ENCODE measurements at regions not wholly inside any gene's neighbourhood (a gene's known extent, or its start where the extent isn't known, plus 50 kb on each side); places are given as distances from the start of the nearest gene placed in this dataset.

GRCh38 chr18:51649796-51650195 lies 452.3 kb upstream of the MEX3C start:
- TF ChIP-seq REST (IDR thresholded peaks at IDR 0.05; ENCODE audit: insufficient read depth in 1 of 2, low read depth in 2 of 2, low read length in 2 of 2): no peak
- TF ChIP-seq TAF1 (IDR thresholded peaks at IDR 0.05; ENCODE audit: borderline replicate concordance, insufficient read depth, low read length): no peak
- TF ChIP-seq FOXP2 (optimal IDR thresholded peaks at IDR 0.05; ENCODE audit: borderline replicate concordance, extremely low read depth, extremely low read length, insufficient read depth): no peak
- TF ChIP-seq POLR2AphosphoS5 (IDR thresholded peaks at IDR 0.05; ENCODE audit: low read depth, low read length): no peak
- TF ChIP-seq SIN3A (IDR thresholded peaks at IDR 0.05; ENCODE audit: borderline replicate concordance, insufficient read depth, low read length): no peak

GRCh38 chr18:51651761-51652160 lies 454.3 kb upstream of the MEX3C start:
- no peak for TF ChIP-seq TAF1 (IDR thresholded peaks at IDR 0.05; ENCODE audit: borderline replicate concordance, insufficient read depth, low read length)

- no peak for TF ChIP-seq REST (IDR thresholded peaks at IDR 0.05; ENCODE audit: insufficient read depth in 1 of 2, low read depth in 2 of 2, low read length in 2 of 2)
- no peak for TF ChIP-seq TAF1 (IDR thresholded peaks at IDR 0.05; ENCODE audit: borderline replicate concordance, insufficient read depth, low read length)
- no peak for TF ChIP-seq SIN3A (IDR thresholded peaks at IDR 0.05; ENCODE audit: borderline replicate concordance, insufficient read depth, low read length)
- TF ChIP-seq FOXP2 (optimal IDR thresholded peaks at IDR 0.05; ENCODE audit: borderline replicate concordance, extremely low read depth, extremely low read length, insufficient read depth): no peak
- no peak for TF ChIP-seq POLR2AphosphoS5 (IDR thresholded peaks at IDR 0.05; ENCODE audit: low read depth, low read length)
Measured at GRCh38 chr18:51653507-51654213, 456.2 kb upstream of the MEX3C start.

GRCh38 chr18:51654488-51655326 lies 457.2 kb upstream of the MEX3C start:
- TF ChIP-seq SIN3A (IDR thresholded peaks at IDR 0.05; ENCODE audit: borderline replicate concordance, insufficient read depth, low read length) (no peak), REST (IDR thresholded peaks at IDR 0.05; ENCODE audit: insufficient read depth in 1 of 2, low read depth in 2 of 2, low read length in 2 of 2) (no peak), FOXP2 (optimal IDR thresholded peaks at IDR 0.05; ENCODE audit: borderline replicate concordance, extremely low read depth, extremely low read length, insufficient read depth) (no peak), POLR2AphosphoS5 (IDR thresholded peaks at IDR 0.05; ENCODE audit: low read depth, low read length) (no peak), TAF1 (IDR thresholded peaks at IDR 0.05; ENCODE audit: borderline replicate concordance, insufficient read depth, low read length) (no peak)

- TF ChIP-seq REST (IDR thresholded peaks at IDR 0.05; ENCODE audit: insufficient read depth in 1 of 2, low read depth in 2 of 2, low read length in 2 of 2): no peak
- no peak for TF ChIP-seq SIN3A (IDR thresholded peaks at IDR 0.05; ENCODE audit: borderline replicate concordance, insufficient read depth, low read length)
- no peak for TF ChIP-seq POLR2AphosphoS5 (IDR thresholded peaks at IDR 0.05; ENCODE audit: low read depth, low read length)
- TF ChIP-seq FOXP2 (optimal IDR thresholded peaks at IDR 0.05; ENCODE audit: borderline replicate concordance, extremely low read depth, extremely low read length, insufficient read depth): no peak
- no peak for TF ChIP-seq TAF1 (IDR thresholded peaks at IDR 0.05; ENCODE audit: borderline replicate concordance, insufficient read depth, low read length)
Measured at GRCh38 chr18:51655327-51655698, 457.8 kb upstream of the MEX3C start.

Measured in PFSK-1 (cell line).